NB4 (cell line): ENCODE measurements at regions not wholly inside any gene's neighbourhood (a gene's known extent, or its start where the extent isn't known, plus 50 kb on each side); places are given as distances from the start of the nearest gene placed in this dataset.

Experiments
- POLR2A ChIP-seq: IDR thresholded peaks from 2 replicates; pipeline ENCODE4 v1.6.1; 2011; ENCODE audit warnings: mild to moderate bottlenecking; ENCODE audit not compliant: insufficient read length; ENCODE audit errors: extremely low read depth
- TF ChIP-seq, protein P1 (sequence below): IDR thresholded peaks from one replicate; pipeline ENCODE4 v1.5.1; 2012; ENCODE audit warnings: low read depth, low read length
- TF ChIP-seq, protein P2 (sequence below): IDR thresholded peaks from 2 replicates; pipeline ENCODE4 v1.6.1; 2011; ENCODE audit warnings: low read depth, low read length

DNA sequence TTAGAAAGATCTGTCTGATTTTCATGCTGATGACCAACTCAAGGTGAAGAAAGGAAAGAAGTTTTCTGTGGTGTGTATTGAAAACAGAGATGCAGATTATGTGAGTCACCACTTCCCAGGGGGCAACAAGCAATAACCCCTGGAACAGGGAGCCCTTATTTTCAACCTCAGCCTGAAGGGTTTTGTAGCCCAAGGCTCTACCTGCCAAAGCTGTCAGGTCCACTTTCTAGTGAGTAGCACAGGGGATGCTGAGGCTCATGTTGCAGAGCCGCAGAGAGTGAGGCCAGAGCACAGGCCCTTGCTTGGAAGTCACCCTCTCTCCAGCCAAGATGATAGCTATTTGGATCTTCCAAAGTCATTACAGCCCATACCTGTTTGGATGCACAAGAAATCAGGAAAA, 152.2 kb upstream of the SLC24A5 start:
- TF ChIP-seq, protein P1, sequence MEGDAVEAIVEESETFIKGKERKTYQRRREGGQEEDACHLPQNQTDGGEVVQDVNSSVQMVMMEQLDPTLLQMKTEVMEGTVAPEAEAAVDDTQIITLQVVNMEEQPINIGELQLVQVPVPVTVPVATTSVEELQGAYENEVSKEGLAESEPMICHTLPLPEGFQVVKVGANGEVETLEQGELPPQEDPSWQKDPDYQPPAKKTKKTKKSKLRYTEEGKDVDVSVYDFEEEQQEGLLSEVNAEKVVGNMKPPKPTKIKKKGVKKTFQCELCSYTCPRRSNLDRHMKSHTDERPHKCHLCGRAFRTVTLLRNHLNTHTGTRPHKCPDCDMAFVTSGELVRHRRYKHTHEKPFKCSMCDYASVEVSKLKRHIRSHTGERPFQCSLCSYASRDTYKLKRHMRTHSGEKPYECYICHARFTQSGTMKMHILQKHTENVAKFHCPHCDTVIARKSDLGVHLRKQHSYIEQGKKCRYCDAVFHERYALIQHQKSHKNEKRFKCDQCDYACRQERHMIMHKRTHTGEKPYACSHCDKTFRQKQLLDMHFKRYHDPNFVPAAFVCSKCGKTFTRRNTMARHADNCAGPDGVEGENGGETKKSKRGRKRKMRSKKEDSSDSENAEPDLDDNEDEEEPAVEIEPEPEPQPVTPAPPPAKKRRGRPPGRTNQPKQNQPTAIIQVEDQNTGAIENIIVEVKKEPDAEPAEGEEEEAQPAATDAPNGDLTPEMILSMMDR: no peak
- no peak for TF ChIP-seq POLR2A
- TF ChIP-seq, protein P2, sequence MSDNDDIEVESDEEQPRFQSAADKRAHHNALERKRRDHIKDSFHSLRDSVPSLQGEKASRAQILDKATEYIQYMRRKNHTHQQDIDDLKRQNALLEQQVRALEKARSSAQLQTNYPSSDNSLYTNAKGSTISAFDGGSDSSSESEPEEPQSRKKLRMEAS: no peak
